ENCODE measurements at regions not wholly inside any gene's neighbourhood (a gene's known extent, or its start where the extent isn't known, plus 50 kb on each side); places are given as distances from the start of the nearest gene placed in this dataset.

GRCh38 chr7:89757910-89758309, 396.4 kb upstream of the STEAP1 start:
- no peak for DNase-seq (ENCODE audit: low spot score in 2 of 2)
- TF ChIP-seq POLR2A (IDR thresholded peaks at IDR 0.05) (no peak), CTCF (IDR thresholded peaks at IDR 0.05) (no peak)
- no peak overlapping the region for H3K4me3 ChIP-seq (ENCODE audit: low read depth, poor library complexity, severe bottlenecking)
- intact Hi-C loops (cut with DNase I; ENCODE audit: low total_unique reads), result loop anchor here (10.0 kb wide), 1 partner anchor 57 kb away; no protein-coding TSS in a partner anchor

GRCh38 chr7:89760690-89761089, 393.6 kb upstream of the STEAP1 start:
- H3K4me3 ChIP-seq (ENCODE audit: low read depth, poor library complexity, severe bottlenecking), result no peak overlapping the region
- 91 to 93% methylated on average over 3 of the region's 3 CpGs for WGBS, 2 donors
- intact Hi-C loops (cut with DNase I; ENCODE audit: low total_unique reads), result no loop called here
- DNase-seq (ENCODE audit: low spot score in 2 of 2), result no peak
- TF ChIP-seq CTCF (IDR thresholded peaks at IDR 0.05) (no peak), POLR2A (IDR thresholded peaks at IDR 0.05) (no peak)

DNA sequence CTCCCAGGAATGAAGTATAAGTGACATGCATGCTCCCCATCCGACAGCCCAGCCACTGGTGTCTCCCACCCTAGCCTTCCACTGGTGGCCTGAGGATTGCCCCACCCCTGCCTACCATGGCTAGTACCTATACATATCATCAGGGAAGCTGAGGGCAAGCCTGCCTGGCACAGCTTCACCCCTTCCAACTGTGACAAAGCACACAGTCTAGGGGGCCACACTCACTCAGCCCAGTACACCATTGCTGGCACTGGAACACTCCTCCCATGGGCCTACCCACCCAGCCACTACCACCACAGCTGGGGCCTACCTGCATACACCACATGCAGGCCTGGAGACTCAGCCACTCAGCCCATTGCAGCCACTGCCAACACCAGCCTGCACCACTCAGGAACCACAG, 393.1 kb upstream of the STEAP1 start:
- WGBS, 2 donors, result 75 to 100% methylated on average over 1 of the region's 1 CpG
- DNase-seq (ENCODE audit: low spot score in 2 of 2), result no peak
- H3K4me3 ChIP-seq (ENCODE audit: low read depth, poor library complexity, severe bottlenecking), result no peak overlapping the region
- TF ChIP-seq POLR2A (IDR thresholded peaks at IDR 0.05) (no peak), CTCF (IDR thresholded peaks at IDR 0.05) (no peak)
- intact Hi-C loops (cut with DNase I; ENCODE audit: low total_unique reads), result no loop called here

DNA sequence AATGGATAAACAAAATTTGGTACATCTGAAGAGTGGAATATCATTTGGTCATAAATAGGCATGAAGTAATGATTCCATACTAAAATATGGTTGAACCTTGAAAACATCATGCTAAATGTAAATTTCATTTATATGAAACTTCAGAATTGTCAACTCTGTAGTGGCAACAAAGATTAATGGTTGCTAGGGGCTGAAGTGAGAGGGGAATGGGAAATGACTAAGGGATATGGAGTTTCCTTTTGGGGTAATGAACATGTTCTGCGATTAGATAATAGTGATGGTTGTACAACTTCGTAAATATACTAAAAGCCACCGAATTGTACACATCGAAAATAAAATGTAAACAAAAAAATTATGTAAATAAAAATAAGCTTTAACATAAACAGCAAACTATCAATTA, 384.1 kb upstream of the STEAP1 start:
- H3K4me3 ChIP-seq (ENCODE audit: low read depth, poor library complexity, severe bottlenecking), result no peak overlapping the region
- 66 to 70% methylated on average over 4 of the region's 4 CpGs for WGBS, 2 donors
- TF ChIP-seq POLR2A (IDR thresholded peaks at IDR 0.05), result no peak
- TF ChIP-seq CTCF (IDR thresholded peaks at IDR 0.05), result no peak
- intact Hi-C loops (cut with DNase I; ENCODE audit: low total_unique reads), result no loop called here
- DNase-seq (ENCODE audit: low spot score in 2 of 2), result no peak

DNA sequence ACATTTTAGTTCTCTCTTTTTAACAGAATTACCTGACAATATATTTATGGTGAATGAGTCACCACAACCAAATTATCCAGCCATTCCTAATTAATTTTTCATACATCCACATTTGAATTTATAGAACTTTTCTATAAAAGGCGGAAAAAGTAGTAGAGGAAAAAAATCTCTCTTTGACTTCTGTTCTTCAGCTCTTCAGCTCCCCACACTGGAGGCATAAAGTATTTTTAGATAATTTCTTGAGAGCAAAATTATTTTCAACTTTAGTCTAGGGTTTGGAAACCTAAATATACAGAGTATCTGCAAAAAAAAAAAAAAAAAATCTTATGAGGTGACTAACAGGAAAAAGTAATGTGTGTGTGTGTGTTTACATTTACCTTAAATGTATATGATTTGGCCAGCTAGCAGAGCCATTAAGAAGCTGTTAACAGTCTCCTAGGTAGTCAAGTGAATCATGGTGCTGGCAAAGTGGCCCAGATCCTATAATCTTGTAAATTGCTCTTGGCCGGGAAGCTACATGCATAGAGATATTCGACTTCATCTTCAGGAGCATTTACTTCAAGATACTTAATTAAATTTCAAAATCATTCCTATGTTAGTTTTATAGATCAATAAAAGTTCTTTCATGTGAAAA, 383.1 kb upstream of the STEAP1 start:
- no peak for TF ChIP-seq POLR2A (IDR thresholded peaks at IDR 0.05)
- TF ChIP-seq CTCF (IDR thresholded peaks at IDR 0.05), result no peak
- DNase-seq (ENCODE audit: low spot score in 2 of 2), result no peak
- 55 to 69% methylated on average over 3 of the region's 3 CpGs for WGBS, 2 donors
- intact Hi-C loops (cut with DNase I; ENCODE audit: low total_unique reads), result no loop called here
- no peak overlapping the region for H3K4me3 ChIP-seq (ENCODE audit: low read depth, poor library complexity, severe bottlenecking)

- 31 to 51% methylated on average over 1 of the region's 1 CpG for WGBS, 2 donors
Observed at GRCh38 chr7:89772276-89772675, 382.0 kb upstream of the STEAP1 start.

More at GRCh38 chr7:89772276-89772675, 382.0 kb upstream of the STEAP1 start:
- intact Hi-C loops (cut with DNase I; ENCODE audit: low total_unique reads), result no loop called here
- DNase-seq (ENCODE audit: low spot score in 2 of 2), result no peak
- TF ChIP-seq POLR2A (IDR thresholded peaks at IDR 0.05) (no peak), CTCF (IDR thresholded peaks at IDR 0.05) (no peak)
- no peak overlapping the region for H3K4me3 ChIP-seq (ENCODE audit: low read depth, poor library complexity, severe bottlenecking)
